ENCODE measurements at regions not wholly inside any gene's neighbourhood (a gene's known extent, or its start where the extent isn't known, plus 50 kb on each side); places are given as distances from the start of the nearest gene placed in this dataset.

DNA sequence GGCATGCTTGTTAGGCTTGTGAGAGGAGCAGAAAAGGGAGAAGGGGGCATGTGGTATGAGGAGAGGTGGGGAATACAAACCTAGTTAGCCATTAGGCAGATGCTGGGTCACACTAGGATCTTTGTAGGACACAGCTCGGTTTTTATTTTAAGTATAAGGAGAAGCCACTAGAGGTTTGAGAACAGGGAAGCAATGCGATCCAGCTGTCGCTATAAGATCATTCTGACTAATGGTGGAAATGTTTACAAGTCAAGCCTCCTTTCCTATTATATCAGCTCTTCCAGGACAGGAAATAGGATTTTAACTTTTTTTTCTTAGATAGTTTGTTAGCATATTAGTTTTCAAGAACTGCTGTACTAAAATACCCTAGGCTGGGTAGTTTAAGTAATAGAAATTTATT lies 609.9 kb downstream of the INSC start:
- TF ChIP-seq, protein P1, sequence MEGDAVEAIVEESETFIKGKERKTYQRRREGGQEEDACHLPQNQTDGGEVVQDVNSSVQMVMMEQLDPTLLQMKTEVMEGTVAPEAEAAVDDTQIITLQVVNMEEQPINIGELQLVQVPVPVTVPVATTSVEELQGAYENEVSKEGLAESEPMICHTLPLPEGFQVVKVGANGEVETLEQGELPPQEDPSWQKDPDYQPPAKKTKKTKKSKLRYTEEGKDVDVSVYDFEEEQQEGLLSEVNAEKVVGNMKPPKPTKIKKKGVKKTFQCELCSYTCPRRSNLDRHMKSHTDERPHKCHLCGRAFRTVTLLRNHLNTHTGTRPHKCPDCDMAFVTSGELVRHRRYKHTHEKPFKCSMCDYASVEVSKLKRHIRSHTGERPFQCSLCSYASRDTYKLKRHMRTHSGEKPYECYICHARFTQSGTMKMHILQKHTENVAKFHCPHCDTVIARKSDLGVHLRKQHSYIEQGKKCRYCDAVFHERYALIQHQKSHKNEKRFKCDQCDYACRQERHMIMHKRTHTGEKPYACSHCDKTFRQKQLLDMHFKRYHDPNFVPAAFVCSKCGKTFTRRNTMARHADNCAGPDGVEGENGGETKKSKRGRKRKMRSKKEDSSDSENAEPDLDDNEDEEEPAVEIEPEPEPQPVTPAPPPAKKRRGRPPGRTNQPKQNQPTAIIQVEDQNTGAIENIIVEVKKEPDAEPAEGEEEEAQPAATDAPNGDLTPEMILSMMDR (IDR thresholded peaks at IDR 0.05 in 8 of 11, conservative IDR thresholded peaks at IDR 0.05 in 3 of 11): no peak
- no peak for TF ChIP-seq POLR2A (IDR thresholded peaks at IDR 0.05)
- no peak for TF ChIP-seq POLR2AphosphoS5 (IDR thresholded peaks at IDR 0.05)
